Fibroblast of skin of right biceps (primary cell): ENCODE measurements at regions not wholly inside any gene's neighbourhood (a gene's known extent, or its start where the extent isn't known, plus 50 kb on each side); places are given as distances from the start of the nearest gene placed in this dataset.

Experiments used
- DNase-seq: peaks from one replicate; pipeline ENCODE4 v3.0.0-alpha.2; 2013

DNA sequence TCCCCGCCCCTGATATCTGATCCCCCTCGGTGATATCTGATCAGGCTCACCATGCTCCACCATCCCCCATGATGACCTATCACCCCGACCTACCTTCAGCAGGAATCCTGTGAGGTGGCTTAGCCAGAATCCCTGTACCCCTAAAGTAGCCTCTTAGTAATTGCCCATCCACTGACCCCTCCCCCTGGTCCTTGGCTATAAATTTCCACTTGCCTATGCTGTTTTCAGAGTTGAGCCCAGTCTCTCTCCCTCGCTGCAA lies 177.5 kb upstream of the GGTLC1 start:
- DNase-seq, result no peak

DNA sequence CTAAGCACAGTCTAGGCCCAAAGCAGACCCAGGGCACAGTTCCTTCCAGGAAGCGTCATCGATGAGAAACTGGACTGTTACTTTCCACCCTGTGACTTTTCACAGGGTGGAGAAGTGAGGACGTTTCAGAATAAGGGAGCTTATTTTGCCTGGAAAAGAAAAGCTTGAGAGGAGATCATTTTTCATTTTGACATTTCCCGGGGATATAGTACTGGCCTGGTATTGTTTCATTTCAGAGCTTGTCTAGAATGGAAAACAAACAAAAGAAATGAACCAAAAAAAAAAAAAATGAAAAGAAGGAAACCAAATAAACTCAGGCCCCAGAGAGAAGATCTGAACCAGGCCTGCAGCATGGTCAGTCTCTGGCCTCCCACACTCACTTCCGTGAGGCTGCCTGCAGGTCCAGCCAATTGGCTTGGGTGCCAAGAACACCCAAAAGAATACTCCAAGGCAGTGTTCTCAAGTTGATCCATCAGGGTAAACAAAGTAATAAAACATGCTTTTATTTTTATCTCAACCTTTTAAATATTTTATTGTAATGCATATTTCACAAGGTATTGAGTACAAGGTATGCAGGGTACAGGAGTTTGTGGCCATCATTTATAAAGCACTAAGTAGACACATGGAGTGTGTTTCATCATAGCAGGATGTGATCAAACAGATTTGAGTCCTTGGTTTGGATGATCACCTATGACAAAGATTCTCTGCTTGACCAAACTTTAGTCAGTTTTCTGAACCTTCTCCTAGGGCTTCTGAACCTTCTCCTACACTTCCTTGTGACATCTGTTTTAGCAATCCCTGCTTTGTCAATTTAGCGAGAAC lies 176.9 kb upstream of the GGTLC1 start:
- DNase-seq, result no peak

DNA sequence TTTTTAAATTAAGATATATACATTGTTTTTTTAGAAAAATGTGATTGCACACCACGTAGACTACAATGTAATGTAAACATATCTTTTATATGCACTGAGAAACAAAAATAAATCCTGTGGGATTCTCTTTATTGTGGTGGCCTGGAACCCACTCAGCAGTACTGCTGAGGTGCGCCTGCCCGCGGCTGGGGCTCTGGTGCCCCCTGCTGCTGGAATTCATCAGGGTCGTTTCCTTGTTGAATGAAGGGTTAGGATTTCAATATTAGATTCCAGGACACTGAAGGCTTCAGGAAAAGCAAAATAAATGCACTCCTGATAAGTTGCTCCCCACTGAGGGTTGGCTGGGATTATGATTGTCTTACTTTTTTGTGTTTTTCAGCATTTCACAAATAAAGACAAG lies 175.8 kb upstream of the GGTLC1 start:
- peak; percentile 15 for DNase-seq

DNA sequence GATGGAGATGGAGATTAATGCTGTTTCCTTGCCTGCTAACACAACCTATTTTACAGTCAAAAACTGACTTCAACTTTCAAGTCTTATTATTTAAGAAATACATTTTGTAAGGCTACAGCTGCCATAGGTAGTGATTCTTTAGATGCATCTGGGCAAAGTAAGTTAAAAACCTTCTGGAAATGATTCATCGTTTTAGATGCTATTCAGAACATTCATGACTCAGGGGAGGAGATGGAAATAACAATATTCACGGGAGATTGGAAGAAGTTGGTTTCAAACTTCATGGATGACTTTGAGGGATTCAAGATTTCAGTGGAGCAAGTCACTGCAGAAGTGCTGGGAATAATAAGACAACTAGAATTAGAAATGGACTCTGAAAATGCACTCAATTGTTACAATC lies 174.9 kb upstream of the GGTLC1 start:
- DNase-seq, result peak; percentile 23

DNA sequence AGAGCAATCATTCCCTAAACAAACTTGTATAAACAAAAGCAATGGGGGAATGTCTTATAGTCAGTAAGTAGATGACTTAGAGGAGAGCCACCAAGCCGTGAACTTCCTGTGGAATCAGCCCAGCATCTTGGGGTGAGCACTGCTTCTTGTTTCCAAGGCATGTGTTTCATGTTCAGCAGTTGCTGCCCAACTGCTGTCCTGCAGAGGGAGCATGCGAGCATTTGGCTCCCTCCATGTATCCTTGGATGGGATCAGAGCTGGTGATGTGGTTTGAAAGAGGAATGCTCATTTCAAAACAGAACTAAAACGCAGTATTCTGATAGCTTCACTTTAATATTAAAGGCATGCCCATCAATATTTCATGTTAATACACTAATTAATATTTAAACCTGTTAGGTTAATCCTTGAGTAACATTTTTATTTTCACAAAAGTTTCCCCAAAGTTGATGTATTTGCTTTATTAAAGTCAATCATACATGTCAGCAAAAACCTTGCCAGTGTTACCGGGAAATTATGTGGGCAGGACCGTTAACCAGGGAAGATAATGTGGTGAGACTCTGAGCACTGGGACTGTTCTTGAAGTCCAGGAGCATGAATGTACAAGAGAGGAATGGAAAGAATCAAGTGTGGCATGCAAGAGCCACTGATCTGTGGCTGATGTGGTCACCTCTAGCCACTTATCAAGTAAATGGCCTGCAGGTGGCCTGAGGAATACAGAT lies 172.1 kb upstream of the GGTLC1 start:
- peak; percentile 63 for DNase-seq

DNA sequence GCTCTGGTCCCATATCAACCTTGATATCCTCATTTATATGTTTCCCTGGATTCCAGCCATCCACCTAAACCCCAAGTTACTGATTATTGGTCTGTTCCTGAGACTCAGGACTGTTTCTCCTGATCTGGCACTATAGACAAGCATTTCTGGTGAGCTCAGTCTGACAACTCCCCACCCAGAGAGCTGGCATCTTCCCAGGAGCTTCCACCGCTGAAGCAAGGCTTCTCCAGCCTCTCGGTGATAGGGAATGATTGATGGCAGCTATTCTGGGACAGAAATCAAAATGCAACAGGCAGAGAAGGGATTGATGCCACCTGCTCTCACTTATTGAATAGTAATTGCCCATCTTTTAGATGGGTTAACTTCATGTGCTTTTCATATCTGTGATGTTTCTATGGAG lies 169.7 kb upstream of the GGTLC1 start:
- peak; percentile 10 for DNase-seq

DNA sequence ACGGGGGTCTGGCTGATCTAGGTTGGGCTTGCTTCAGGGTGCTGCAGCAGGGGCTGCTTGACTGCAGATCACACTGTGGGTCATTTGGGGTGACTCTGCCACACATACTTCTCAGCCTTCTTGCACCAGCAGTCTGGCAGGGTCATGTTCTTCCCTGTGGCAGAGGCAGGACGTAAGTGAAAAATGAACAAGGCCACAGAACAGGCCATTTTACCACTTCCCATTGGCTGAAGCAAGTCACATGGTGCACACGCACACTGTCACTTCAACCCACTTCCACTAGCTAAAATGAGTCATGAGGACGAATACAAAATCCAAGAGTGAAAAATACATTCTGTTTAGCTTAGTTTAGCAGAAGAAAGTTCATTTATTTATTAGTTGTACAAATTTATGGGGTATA lies 168.6 kb upstream of the GGTLC1 start:
- DNase-seq, result no peak

DNA sequence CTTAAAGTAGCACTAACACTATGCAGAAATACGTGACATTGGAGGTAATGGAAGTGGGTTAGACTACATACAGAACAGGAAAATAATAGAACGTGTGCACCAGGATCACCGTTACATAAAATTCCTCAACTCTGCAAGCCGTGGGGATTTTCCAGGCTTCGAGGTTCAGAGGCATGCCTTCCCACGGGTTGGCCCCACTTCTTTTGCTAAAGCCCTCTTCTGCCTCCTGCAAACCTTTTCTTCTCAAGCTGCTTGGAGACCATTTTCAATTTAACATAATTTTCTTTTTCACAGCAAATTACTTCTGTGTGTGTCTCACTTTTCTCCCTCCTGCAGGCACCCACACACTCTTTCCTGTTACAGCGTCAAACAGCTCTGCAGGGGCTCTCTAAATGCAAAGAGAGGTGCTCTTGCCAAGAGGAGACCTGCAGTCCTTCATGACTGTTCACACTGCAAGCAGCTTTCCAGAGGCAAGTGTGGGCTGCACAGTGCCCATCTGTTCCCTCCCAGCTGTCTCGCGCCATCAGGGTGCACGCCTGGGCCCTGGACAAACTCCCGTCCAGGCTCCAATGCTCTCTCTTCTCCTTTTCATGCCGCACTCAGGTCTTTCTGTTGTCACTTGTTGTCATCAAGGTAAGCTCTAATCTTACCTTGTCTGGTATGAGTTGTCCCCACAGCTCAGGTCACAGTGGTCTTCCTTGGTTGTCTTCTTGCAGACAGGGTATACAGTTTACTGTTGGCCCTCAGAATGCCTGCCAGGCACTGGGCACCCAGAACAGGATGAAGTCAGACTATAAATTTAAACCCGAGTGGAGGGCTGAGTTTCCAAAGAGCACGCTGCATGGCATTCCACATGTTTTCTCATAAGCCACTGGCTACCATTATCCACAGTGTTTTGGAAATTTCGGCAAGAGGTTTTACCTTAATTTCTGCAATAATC lies 164.8 kb upstream of the GGTLC1 start:
- no peak for DNase-seq

DNA sequence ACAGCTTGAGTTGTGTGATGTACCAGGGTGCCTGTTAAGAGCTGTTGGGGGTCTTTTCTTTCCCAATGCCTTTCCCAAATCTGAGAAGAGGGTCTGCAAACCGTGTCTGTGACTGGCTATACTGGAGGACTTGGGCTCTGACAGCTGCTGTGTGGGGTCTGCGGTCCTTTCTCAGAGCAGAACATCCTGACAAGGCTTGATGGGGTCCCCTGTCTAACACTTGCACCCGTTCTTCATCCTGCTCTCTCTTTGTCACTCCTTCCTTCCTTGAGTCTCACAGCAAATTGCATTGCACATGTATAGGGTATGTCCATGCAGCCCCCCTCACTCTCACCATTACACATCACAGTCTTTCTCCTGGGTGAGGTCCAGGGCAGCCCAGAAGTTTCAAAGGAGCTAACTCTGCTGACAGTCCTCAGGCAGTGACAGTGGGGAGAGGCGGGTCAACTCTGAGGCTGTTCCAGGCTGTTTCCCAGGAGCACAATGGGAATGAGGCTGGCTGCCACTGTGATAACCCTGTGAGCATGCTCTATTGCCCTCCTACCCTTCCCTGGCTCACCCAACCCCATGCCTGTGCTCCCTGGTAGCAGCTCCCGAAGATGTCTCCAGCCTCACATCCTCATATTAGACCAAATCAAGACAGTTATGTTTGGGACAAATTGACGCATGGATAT lies 163.2 kb upstream of the GGTLC1 start:
- DNase-seq, result no peak

DNA sequence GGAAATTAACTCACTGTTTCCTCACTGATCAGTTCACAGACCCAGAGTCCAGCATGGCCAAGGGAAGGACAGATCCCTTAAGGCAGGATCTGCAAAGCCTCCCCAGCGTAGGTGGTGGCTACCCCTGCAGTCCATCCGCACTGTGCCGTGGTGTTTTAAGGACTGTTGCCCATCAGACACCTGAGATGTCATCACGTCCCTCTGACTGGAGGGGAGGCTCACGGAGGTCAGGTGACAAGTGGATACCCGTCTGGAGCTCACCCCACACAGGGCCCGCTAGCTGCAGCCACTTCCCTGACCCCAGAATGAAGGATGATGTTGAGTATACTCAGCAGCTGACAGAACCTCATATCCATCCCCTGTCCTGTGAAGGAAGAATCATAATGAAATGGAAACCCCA lies 161.8 kb upstream of the GGTLC1 start:
- DNase-seq, result no peak

DNA sequence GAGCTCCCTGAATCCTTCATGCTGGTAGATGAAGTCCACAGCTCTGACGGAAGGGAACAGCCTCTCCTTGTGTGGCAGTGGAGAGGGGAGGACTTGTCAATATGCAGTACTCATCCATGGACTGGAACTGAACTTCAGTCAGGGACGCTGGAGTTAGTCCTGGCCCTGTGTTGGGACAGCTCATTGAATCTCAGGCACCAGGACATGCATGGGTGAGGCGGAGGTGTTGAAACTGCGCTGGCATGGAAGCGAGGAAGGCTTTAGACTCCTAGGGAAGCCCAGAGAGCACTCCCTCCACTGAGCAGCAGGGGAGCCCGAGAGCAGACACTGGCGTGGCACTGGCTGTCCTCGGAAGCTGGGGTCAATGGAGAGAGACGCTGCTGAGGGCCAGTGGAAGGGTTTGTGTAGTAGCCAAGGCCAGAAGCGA lies 161.3 kb upstream of the GGTLC1 start:
- DNase-seq, result no peak

DNA sequence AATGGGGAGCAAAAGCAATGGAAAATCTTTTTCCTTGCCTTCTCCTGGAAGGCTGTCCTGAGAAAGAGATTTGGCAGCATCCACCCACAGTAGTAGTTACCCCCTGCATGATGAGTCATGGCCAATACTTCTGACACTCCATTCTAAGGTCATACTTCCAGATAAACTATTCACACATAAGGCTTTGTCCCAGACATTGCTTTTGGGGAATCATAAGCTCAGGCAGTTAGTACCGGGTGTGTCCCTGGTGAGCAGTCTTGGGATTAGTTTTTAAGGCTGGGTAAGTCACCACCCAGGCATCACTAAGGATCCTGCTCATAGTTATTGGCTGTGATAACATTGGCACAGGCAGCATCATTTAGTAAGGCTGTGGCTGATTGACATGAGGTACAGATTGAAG lies 160.6 kb upstream of the GGTLC1 start:
- DNase-seq, result peak; percentile 42

DNA sequence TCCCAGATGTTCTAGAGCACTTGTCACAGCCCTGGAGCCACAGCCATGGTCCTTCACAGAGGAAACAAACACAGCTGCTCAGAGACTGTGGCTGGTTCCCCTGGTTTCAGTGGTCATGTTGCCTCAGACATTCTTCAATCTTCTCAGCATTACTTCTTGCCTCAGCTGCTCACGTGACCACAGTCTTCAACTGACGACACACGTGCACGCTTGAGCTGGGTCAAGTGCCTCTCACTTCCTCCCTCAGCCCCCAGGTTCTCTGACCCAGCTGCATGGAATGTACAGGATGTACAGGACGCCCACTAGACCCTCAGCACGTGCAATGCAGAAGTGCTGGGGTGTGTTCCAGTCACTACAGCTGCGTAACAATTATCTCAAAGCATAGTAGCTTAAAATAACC lies 159.8 kb upstream of the GGTLC1 start:
- no peak for DNase-seq

DNA sequence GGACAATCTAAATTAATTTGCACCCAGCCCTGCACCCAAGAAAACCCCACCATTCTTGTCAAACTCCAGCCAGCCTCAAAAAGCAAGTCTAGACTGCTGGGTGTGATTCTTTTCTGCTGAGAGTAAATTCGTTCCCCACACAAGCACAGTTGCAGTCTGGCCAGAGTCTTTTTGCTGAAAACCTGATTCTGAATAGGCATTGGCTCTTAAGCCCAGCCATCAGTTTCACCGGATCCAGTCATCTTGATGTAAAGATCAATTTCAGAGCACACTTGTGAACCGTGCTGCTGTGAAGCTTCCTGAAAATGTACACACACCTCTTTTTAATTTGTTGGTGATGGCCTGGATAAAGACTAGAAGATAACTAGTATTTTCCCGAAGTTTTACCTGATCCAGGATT lies 159.4 kb upstream of the GGTLC1 start:
- no peak for DNase-seq

DNA sequence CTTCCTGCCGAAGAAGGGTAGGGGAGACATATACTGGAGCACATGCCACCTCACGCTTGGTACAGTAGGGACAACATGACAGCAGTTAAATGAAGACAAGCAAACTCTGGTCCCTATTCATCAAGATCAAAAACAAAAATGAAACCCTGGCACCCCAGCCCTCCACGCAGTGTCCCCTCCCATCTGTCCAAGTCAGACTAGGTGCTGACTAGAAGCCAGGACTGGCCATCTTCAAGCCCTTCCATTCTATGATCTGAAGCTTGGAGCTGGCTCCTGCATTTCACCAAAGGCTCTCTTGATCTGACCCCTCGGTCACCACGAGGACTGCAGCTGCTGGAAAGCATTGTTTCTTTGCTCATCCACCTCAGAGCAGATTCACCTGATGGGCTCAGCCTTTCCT lies 158.9 kb upstream of the GGTLC1 start:
- no peak for DNase-seq

DNA sequence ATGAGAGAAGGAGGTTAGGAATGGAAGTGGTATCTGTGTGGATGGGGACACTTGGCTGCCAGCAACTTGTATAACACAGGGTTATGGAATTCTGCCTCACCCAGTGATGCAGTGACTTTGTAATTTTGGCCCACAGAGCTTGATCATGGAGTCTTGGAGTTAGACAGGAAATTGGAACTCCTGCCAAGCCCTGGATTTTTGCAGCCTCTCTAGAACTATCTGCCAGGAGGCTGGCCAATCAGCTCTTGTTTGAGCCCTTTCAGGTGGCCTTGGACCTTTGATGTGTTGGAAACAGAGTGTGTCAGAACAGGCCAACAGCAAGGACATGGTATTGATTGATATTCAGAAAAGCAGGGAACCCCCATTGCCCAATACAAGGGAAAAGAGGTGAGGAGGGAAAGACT lies 157.7 kb upstream of the GGTLC1 start:
- peak; percentile 33 for DNase-seq

DNA sequence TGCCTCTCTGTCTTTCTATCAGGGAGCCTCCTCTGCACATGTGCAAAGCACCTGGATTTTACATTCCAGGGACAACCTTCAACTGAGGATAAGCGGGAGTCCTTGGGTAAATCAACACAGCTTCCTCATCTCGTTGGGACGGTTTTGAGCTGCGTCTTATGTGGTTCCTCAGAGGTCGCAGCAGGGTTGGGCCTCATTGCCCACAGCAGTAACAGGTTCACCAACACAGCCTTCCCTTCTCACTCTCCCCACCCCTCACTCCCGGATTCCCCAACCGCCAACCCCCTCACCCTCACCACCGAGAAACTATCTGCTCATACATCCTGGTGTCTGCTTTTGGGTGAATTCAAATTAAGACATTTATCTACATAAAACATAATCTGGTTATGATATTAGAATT lies 155.8 kb upstream of the GGTLC1 start:
- DNase-seq, result no peak

DNA sequence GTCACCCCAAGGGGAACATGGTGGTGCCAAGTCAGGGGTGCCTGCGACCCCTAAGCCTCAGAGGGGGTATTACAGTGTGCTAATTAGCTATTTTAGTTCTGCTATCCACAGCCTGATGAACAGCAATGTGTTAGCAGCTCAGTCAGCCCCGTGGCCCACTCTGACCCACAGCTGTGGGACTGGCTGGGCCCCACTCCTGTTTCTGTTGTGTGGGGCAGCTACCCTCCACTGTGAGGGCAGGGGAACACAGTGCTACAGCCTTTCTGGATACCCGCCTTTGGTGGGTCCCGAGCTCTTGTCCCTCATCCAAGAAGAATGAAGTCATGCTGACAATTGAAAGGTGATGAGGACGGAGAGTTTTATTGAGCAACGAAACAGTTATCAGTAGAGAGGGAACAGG lies 152.5 kb upstream of the GGTLC1 start:
- DNase-seq, result no peak

DNA sequence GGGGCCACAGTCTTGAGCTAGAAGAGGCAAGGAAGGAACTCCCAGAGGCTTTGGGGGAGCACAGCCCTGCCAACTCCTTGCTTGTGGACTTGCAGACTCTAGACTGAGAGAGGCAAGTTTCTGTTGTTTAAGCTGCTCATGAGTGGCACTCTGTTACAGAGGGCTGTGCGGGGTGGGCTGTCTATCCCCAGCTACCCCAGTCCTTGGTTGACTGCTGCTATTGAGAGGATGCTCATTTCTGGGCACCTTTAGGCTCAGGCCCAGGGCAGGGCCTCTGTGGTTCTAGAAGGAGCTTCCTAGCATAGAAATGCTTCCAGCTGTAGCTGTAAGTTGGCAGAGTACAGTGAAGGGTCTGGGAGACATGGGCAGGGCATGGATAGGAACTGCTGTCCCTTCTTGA lies 151.3 kb upstream of the GGTLC1 start:
- no peak for DNase-seq

DNA sequence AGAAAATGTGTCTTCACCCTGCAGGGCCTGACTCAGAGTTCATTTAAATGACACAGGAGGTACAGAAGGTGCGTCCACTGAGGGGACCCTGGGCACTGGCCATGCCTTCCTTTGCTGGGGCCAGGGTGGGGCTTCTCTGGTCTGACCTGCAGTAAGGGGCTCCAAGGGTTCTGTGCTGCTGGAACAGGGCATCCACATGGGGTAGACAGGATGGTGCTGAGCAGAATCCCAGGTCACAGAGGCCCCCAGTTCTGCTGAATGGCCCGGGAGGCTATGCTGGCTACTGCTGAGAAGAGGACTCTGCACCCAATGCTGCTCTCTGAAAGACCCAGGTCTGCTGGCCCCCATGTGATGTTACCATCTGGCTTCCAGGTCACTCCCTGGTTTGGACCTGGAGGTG lies 150.4 kb upstream of the GGTLC1 start:
- no peak for DNase-seq

DNA sequence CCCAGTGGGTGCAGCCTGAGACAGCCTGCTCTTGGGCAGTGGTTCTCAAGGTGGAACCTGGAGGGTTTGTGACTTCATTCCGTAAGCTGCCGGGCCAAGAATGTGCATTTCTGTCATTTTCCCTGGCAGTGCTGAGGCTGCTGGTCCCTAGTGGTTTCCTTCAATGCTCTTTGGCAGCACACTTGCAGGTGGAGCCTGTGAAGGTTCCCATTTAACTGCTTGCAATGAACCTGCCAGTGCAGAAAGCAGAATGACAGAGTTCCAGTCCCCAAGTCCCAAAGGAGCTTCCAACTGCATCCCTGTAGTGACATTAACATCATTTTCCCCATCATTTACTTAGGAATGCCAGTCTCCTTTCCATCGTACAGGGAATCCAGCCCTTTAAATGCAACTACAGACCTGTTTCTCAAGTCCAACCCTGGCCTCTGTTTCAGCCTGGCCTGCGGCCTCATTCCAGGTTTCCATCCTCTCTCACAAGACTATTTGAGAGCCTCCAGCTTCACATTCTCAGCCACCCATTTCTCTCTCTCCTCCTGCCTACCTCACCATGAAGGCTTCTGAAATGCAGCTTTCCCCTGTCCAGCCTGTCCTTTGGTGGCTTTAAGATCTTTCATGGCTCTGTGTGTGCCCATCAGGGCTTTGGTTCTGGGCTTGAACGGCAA lies 149.7 kb upstream of the GGTLC1 start:
- no peak for DNase-seq

DNA sequence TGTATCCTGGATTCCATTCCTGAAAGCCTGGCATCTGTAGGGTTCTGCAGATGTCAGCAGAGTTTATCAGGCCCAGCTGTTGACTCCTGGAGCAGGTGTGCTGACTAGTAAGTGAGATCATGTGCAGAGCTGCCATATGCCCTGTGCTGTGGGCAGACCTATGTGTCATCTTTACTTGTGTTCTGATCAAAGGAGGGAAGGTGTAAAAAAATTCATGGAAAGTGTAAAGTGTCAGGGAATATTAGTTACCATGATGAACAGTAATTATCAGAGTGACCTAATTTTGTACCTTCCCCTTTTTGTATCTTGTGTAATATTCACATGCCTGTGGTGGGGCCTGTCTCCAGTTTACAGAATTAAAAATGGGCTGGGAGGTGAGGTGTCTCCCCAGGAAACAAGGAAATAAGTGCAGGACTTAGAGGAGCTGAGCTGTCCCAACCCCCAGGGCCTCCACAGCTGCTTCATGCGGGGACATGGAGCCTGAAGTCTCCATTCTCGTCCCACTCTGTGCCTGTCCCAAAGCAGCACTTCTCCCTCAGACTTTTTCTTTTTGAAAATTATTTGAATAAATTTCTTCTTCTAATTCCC lies 148.2 kb upstream of the GGTLC1 start:
- DNase-seq, result no peak
